CD4-positive, CD25-positive, alpha-beta regulatory T cell (primary cell): ENCODE measurements at regions not wholly inside any gene's neighbourhood (a gene's known extent, or its start where the extent isn't known, plus 50 kb on each side); places are given as distances from the start of the nearest gene placed in this dataset.

ENCODE experiments used
- ATAC-seq, 2 donors: fragments of 150-1000 bp; cut with Tn5 transposase; one replicate each; pipeline ENCODE4 v1.10.0; 2021; ENCODE audit warnings: low read depth in 2 of 2, moderate number of reproducible peaks in 2 of 2, moderate library complexity in 1 of 2
- DNase-seq, 3 donors: peaks; one replicate each; pipeline versions ENCODE4 v3.0.0 to v3.0.0-alpha.2; 2012 to 2022; ENCODE audit warnings: mixed read lengths in 1 of 3
- H3K27ac ChIP-seq: one replicate; pipeline ENCODE4 v1.7.0; 2013; ENCODE audit warnings: mild to moderate bottlenecking, low read length; ENCODE audit not compliant: insufficient read depth, poor library complexity, severe bottlenecking
- H3K27me3 ChIP-seq: one replicate; pipeline ENCODE4 v1.7.0; 2013; ENCODE audit warnings: low read length; ENCODE audit not compliant: control insufficient read depth, insufficient read depth
- H3K36me3 ChIP-seq: one replicate; pipeline ENCODE4 v1.7.0; 2013; ENCODE audit warnings: mild to moderate bottlenecking, low read length, moderate library complexity; ENCODE audit not compliant: control insufficient read depth, insufficient read depth
- H3K4me1 ChIP-seq: 2 replicates; pipeline ENCODE4 v1.7.0; 2013; ENCODE audit warnings: mild to moderate bottlenecking, low read length; ENCODE audit not compliant: insufficient read depth, control insufficient read depth, poor library complexity, severe bottlenecking
- H3K4me3 ChIP-seq: one replicate; pipeline ENCODE4 v1.7.0; 2013; ENCODE audit warnings: low read depth, mild to moderate bottlenecking, low read length, moderate library complexity
- H3K9me3 ChIP-seq, 2 experiments: 1 replicate in 1 of 2; 2 replicates in 1 of 2; pipeline ENCODE4 v1.7.0; 2013; ENCODE audit warnings: low read length in 2 of 2, mild to moderate bottlenecking in 1 of 2, moderate library complexity in 1 of 2; ENCODE audit not compliant: control insufficient read depth in 2 of 2
- H3K27ac Mint-ChIP-seq, 3 donors: one replicate each; pipeline ENCODE4 v1.8.0; 2020 to 2022; ENCODE audit warnings: mild to moderate bottlenecking in 3 of 3, mixed read lengths in 3 of 3, moderate library complexity in 2 of 3
- H3K27me3 Mint-ChIP-seq: one replicate; pipeline ENCODE4 v1.8.0; 2022; ENCODE audit warnings: mild to moderate bottlenecking, mixed read lengths
- H3K36me3 Mint-ChIP-seq: one replicate; pipeline ENCODE4 v1.8.0; 2020; ENCODE audit warnings: mixed read lengths
- H3K4me1 Mint-ChIP-seq, 4 donors: one replicate each; pipeline ENCODE4 v1.8.0; 2020 to 2022; ENCODE audit warnings: mixed read lengths in 4 of 4, mild to moderate bottlenecking in 1 of 4
- H3K4me3 Mint-ChIP-seq, 4 donors: one replicate each; pipeline ENCODE4 v1.8.0; 2020 to 2022; ENCODE audit warnings: mild to moderate bottlenecking in 4 of 4, mixed read lengths in 4 of 4, moderate library complexity in 3 of 4
- H3K9me3 Mint-ChIP-seq, 7 donors: one replicate each; pipeline ENCODE4 v1.8.0; 2020 to 2022; ENCODE audit warnings: mixed read lengths in 7 of 7, mild to moderate bottlenecking in 3 of 7, moderate library complexity in 2 of 7

DNA sequence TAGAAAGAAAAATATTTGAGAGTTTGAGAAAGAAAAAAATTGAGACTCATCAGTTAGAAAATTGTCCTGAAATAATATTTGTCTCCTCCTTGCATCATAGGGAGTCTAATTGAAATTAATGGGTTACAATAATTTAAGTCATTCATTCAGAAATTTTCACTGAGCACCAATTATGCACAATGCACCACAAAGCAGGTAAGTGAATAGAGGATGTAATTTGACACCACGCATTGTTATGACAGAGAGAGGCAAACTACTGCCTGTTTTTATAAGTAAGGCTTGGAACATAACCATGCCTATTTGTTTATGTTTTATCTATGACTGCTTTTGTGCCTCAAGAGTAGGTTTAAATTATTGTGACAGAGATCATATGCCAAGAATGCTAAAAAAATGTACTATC, 537.9 kb upstream of the FAT3 start:
- Histone ChIP-seq H3K27ac (no peak overlapping the region), H3K4me3 (no peak overlapping the region), H3K36me3 (no peaks in the 10 kb centered on the region), H3K4me1 (no peaks in the 10 kb centered on the region), H3K27me3 (no peaks in the 10 kb centered on the region), H3K9me3 (no peaks in the 10 kb centered on the region)
- no peak for ATAC-seq
- no peak for DNase-seq
- H3K36me3 Mint-ChIP-seq, result no peaks in the 10 kb centered on the region
- no peaks in the 10 kb centered on the region for H3K27me3 Mint-ChIP-seq
- no peak overlapping the region for H3K27ac Mint-ChIP-seq
- no peaks in the 10 kb centered on the region for H3K4me1 Mint-ChIP-seq
- H3K4me3 Mint-ChIP-seq, result no peak overlapping the region
- H3K9me3 Mint-ChIP-seq, result peaks cover 0 to 12% (median 5%) of the 10 kb centered on the region in 7 donors

DNA sequence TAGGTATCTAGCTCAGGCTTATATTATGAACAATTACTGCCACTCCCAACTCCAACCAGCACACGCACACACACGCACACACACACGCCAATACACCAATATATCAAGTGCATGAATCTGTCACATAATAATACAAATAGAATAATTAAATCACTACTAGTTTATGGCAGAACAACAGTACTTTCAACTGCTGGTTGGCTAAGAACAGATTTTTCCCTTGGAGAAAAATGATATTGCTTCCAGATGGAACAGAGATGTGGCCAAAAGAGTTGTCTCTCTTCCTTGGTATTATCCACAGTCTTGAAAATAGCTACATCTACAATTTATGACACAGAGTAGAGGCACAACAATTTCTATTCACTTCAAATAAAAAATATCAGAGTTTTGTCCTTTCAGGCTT, 538.3 kb upstream of the FAT3 start:
- Histone ChIP-seq H3K4me1 (no peaks in the 10 kb centered on the region), H3K4me3 (no peak overlapping the region), H3K9me3 (no peaks in the 10 kb centered on the region), H3K27me3 (no peaks in the 10 kb centered on the region), H3K27ac (no peak overlapping the region), H3K36me3 (no peaks in the 10 kb centered on the region)
- no peak overlapping the region for H3K27ac Mint-ChIP-seq
- DNase-seq, result no peak
- H3K36me3 Mint-ChIP-seq, result no peaks in the 10 kb centered on the region
- ATAC-seq, result no peak
- no peaks in the 10 kb centered on the region for H3K27me3 Mint-ChIP-seq
- H3K9me3 Mint-ChIP-seq, result peaks cover under 1 to 12% (median 5%) of the 10 kb centered on the region in 7 donors
- no peak overlapping the region for H3K4me3 Mint-ChIP-seq
- H3K4me1 Mint-ChIP-seq, result no peaks in the 10 kb centered on the region

- Histone ChIP-seq H3K4me1 (no peaks in the 10 kb centered on the region), H3K4me3 (no peak overlapping the region), H3K27me3 (no peaks in the 10 kb centered on the region), H3K9me3 (no peaks in the 10 kb centered on the region), H3K36me3 (no peaks in the 10 kb centered on the region), H3K27ac (no peak overlapping the region)
- Mint-ChIP-seq H3K27me3 (no peaks in the 10 kb centered on the region), H3K4me1 (no peaks in the 10 kb centered on the region), H3K36me3 (no peaks in the 10 kb centered on the region), H3K4me3 (no peak overlapping the region), H3K27ac (no peak overlapping the region), H3K9me3 (peaks cover 6 to 29% (median 12%) of the 10 kb centered on the region in 7 donors)
- ATAC-seq (no peak), DNase-seq (no peak)
These were observed 550.9 kb upstream of the FAT3 start for GRCh38 chr11:91673705-91674104.

DNA sequence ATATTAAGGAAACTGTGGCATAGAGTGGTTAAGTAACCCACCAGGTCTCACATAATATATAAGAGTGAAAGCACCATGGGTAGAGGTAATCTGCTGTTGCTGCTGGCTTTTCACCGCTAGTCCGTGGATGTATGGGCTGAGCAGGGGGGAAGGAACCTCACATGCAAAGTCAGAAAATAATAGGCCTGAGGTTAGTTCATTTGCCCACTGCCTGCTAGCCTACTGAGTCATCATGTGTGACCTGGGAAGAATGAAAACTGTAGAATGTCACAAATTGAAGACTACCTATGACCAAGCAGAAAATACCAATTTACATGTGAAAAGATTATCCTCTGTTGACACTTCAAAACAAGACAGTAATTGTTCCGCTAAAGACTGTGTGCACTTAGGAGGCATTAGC, 560.1 kb upstream of the FAT3 start:
- peaks cover 0 to 25% (median 4%) of the 10 kb centered on the region in 7 donors for H3K9me3 Mint-ChIP-seq
- no peaks in the 10 kb centered on the region for H3K27me3 Mint-ChIP-seq
- Histone ChIP-seq H3K27me3 (no peaks in the 10 kb centered on the region), H3K4me1 (no peaks in the 10 kb centered on the region), H3K4me3 (no peak overlapping the region), H3K9me3 (no peaks in the 10 kb centered on the region), H3K36me3 (no peaks in the 10 kb centered on the region), H3K27ac (no peak overlapping the region)
- H3K27ac Mint-ChIP-seq, result no peak overlapping the region
- H3K36me3 Mint-ChIP-seq, result no peaks in the 10 kb centered on the region
- ATAC-seq, result no peak
- H3K4me1 Mint-ChIP-seq, result no peaks in the 10 kb centered on the region
- DNase-seq, result no peak
- H3K4me3 Mint-ChIP-seq, result no peak overlapping the region

DNA sequence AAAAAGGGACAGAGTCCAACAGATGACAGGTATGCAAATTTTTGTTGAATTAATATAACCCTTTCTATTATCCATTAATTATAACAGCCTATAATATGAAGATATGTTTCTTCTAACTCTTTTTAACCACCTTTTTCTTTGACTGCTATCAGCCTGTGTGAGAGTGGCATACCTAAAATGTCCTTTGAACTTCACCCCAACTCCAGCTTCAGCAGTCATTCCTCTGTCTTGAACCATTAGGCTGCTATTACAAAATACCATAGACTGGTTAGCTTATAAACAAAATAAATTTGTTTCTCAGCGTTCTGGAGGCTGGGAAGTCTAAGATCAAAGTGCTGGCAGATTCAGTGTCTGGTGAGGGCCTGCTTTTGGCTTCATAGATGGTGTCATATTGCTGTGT, 564.6 kb upstream of the FAT3 start:
- Histone ChIP-seq H3K36me3 (no peaks in the 10 kb centered on the region), H3K9me3 (no peaks in the 10 kb centered on the region), H3K4me3 (no peak overlapping the region), H3K4me1 (no peaks in the 10 kb centered on the region), H3K27me3 (no peaks in the 10 kb centered on the region), H3K27ac (no peak overlapping the region)
- ATAC-seq (no peak), DNase-seq (no peak)
- H3K4me3 Mint-ChIP-seq, result no peak overlapping the region
- H3K36me3 Mint-ChIP-seq, result no peaks in the 10 kb centered on the region
- no peaks in the 10 kb centered on the region for H3K27me3 Mint-ChIP-seq
- no peaks in the 10 kb centered on the region for H3K4me1 Mint-ChIP-seq
- peaks cover 0 to 15% (median 1%) of the 10 kb centered on the region in 7 donors for H3K9me3 Mint-ChIP-seq
- no peak overlapping the region for H3K27ac Mint-ChIP-seq

GRCh38 chr11:91654686-91655085, 569.9 kb upstream of the FAT3 start:
- Mint-ChIP-seq H3K4me3 (no peak overlapping the region), H3K4me1 (no peaks in the 10 kb centered on the region), H3K9me3 (peaks cover 0 to 14% (median 2%) of the 10 kb centered on the region in 7 donors), H3K27me3 (no peaks in the 10 kb centered on the region), H3K27ac (no peak overlapping the region), H3K36me3 (no peaks in the 10 kb centered on the region)
- no peak for DNase-seq
- no peaks in the 10 kb centered on the region for H3K36me3 ChIP-seq
- no peak for ATAC-seq
- H3K4me1 ChIP-seq, result no peaks in the 10 kb centered on the region
- H3K27me3 ChIP-seq, result no peaks in the 10 kb centered on the region
- no peaks in the 10 kb centered on the region for H3K9me3 ChIP-seq
- H3K4me3 ChIP-seq, result no peak overlapping the region
- H3K27ac ChIP-seq, result no peak overlapping the region

- Histone ChIP-seq H3K9me3 (no peaks in the 10 kb centered on the region), H3K4me3 (no peak overlapping the region), H3K4me1 (no peaks in the 10 kb centered on the region), H3K36me3 (no peaks in the 10 kb centered on the region), H3K27me3 (no peaks in the 10 kb centered on the region), H3K27ac (no peak overlapping the region)
- no peaks in the 10 kb centered on the region for H3K4me1 Mint-ChIP-seq
- peaks cover 0 to 14% (median 4%) of the 10 kb centered on the region in 7 donors for H3K9me3 Mint-ChIP-seq
- no peak overlapping the region for H3K4me3 Mint-ChIP-seq
- H3K27ac Mint-ChIP-seq, result peak overlapping the region in 1 of 3 donors; percentile 52
- no peak for ATAC-seq
- H3K27me3 Mint-ChIP-seq, result no peaks in the 10 kb centered on the region
- no peak for DNase-seq
- no peaks in the 10 kb centered on the region for H3K36me3 Mint-ChIP-seq
These were observed 571.4 kb upstream of the FAT3 start for GRCh38 chr11:91653079-91653754.

- H3K9me3 Mint-ChIP-seq, result peaks cover 3 to 17% (median 7%) of the 10 kb centered on the region in 7 donors
- DNase-seq (no peak), ATAC-seq (no peak)
- no peaks in the 10 kb centered on the region for H3K9me3 ChIP-seq
- H3K27me3 Mint-ChIP-seq, result no peaks in the 10 kb centered on the region
- H3K36me3 Mint-ChIP-seq, result no peaks in the 10 kb centered on the region
- no peaks in the 10 kb centered on the region for H3K4me1 Mint-ChIP-seq
- no peak overlapping the region for H3K27ac Mint-ChIP-seq
- H3K4me3 Mint-ChIP-seq, result no peak overlapping the region
- H3K27me3 ChIP-seq, result no peaks in the 10 kb centered on the region
- H3K27ac ChIP-seq, result no peak overlapping the region
- no peaks in the 10 kb centered on the region for H3K36me3 ChIP-seq
- no peak overlapping the region for H3K4me3 ChIP-seq
- H3K4me1 ChIP-seq, result no peaks in the 10 kb centered on the region
These were observed 573.8 kb upstream of the FAT3 start for GRCh38 chr11:91650802-91651201.
